HG03135 (cell line): ENCODE measurements at regions not wholly inside any gene's neighbourhood (a gene's known extent, or its start where the extent isn't known, plus 50 kb on each side); places are given as distances from the start of the nearest gene placed in this dataset.
"Not testable (repeated sequence)": the region's sequence is repeated elsewhere in the genome, so short reads cannot be mapped to it uniquely, and the experiment has no call there.

Experiments
- ATAC-seq: cut with Tn5 transposase; IDR thresholded peaks from one replicate; pipeline ENCODE4 v1.9.1; 2021; ENCODE audit warnings: mild to moderate bottlenecking, moderate library complexity; ENCODE audit not compliant: unreplicated experiment

- no peak for ATAC-seq
These were observed 1715.1 kb upstream of the WWC1 start for GRCh38 chr5:166576323-166576722.

- no peak for ATAC-seq
These were observed 1709.6 kb upstream of the WWC1 start for GRCh38 chr5:166581826-166582225.

- no peak for ATAC-seq
These were observed 1709.0 kb upstream of the WWC1 start for GRCh38 chr5:166582416-166582815.

- no peak for ATAC-seq
These were observed 1696.9 kb upstream of the WWC1 start for GRCh38 chr5:166594567-166594966.

- ATAC-seq = no peak
These were observed 1696.0 kb upstream of the WWC1 start for GRCh38 chr5:166595274-166595951.

- no peak for ATAC-seq
These were observed 1695.4 kb upstream of the WWC1 start for GRCh38 chr5:166596043-166596442.

GRCh38 chr5:166602271-166602670 is 1689.2 kb upstream of the WWC1 start:
- ATAC-seq = no peak

GRCh38 chr5:166617507-166617906 is 1673.9 kb upstream of the WWC1 start:
- ATAC-seq = no peak

GRCh38 chr5:166618526-166618925 is 1672.9 kb upstream of the WWC1 start:
- ATAC-seq = no peak

GRCh38 chr5:166624573-166624972 is 1666.9 kb upstream of the WWC1 start:
- ATAC-seq = no peak

GRCh38 chr5:166625210-166625865 is 1666.1 kb upstream of the WWC1 start:
- no peak for ATAC-seq

GRCh38 chr5:166637295-166637694 is 1654.2 kb upstream of the WWC1 start:
- no peak for ATAC-seq

- ATAC-seq = no peak
These were observed 1652.3 kb upstream of the WWC1 start for GRCh38 chr5:166639151-166639550.

- ATAC-seq = not testable (repeated sequence)
These were observed 1651.3 kb upstream of the WWC1 start for GRCh38 chr5:166640136-166640535.

- no peak for ATAC-seq
These were observed 1642.7 kb upstream of the WWC1 start for GRCh38 chr5:166648736-166649135.

GRCh38 chr5:166649676-166650075 is 1641.8 kb upstream of the WWC1 start:
- no peak for ATAC-seq

GRCh38 chr5:166651234-166651633 is 1640.2 kb upstream of the WWC1 start:
- no peak for ATAC-seq

- no peak for ATAC-seq
These were observed 1619.6 kb upstream of the WWC1 start for GRCh38 chr5:166671811-166672210.

- no peak for ATAC-seq
These were observed 1619.0 kb upstream of the WWC1 start for GRCh38 chr5:166672431-166672830.

- ATAC-seq = no peak
These were observed 1613.6 kb upstream of the WWC1 start for GRCh38 chr5:166677891-166678290.

- no peak for ATAC-seq
These were observed 1612.1 kb upstream of the WWC1 start for GRCh38 chr5:166679331-166679730.

- no peak for ATAC-seq
These were observed 1596.1 kb upstream of the WWC1 start for GRCh38 chr5:166695326-166695725.

- ATAC-seq = no peak
These were observed 1583.2 kb upstream of the WWC1 start for GRCh38 chr5:166708291-166708690.
